GM19468 (cell line): ENCODE measurements at regions not wholly inside any gene's neighbourhood (a gene's known extent, or its start where the extent isn't known, plus 50 kb on each side); places are given as distances from the start of the nearest gene placed in this dataset.

Source experiments
- ATAC-seq: cut with Tn5 transposase; IDR thresholded peaks from one replicate; pipeline ENCODE4 v1.9.1; 2021; ENCODE audit warnings: mild to moderate bottlenecking, moderate library complexity, moderate number of reproducible peaks; ENCODE audit not compliant: unreplicated experiment; ENCODE audit errors: extremely low read depth

GRCh38 chr6:134453792-134454510, 136.0 kb upstream of the SGK1 start:
- ATAC-seq = no peak

- no peak for ATAC-seq
These were observed 135.0 kb upstream of the SGK1 start for GRCh38 chr6:134452906-134453305.

DNA sequence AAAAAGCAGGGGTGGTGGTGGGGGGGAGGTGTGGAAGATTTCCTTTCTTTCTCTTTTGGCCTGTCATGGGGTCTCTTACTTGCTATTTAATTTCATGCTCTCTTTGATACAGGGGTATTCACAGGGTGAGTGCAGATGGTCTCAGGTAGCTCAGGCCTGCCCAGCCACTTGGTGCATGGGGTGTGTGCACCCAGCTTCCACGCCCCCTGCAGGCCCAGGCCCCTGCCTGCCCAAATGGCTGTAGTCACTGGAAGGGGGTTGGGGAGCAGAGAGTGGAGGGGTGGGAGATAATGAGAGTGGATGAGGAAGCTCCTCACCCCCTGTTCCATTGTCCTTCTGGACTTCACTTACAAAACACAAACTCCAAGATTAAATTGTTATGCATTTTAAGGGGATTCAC, 133.6 kb upstream of the SGK1 start:
- ATAC-seq = no peak

DNA sequence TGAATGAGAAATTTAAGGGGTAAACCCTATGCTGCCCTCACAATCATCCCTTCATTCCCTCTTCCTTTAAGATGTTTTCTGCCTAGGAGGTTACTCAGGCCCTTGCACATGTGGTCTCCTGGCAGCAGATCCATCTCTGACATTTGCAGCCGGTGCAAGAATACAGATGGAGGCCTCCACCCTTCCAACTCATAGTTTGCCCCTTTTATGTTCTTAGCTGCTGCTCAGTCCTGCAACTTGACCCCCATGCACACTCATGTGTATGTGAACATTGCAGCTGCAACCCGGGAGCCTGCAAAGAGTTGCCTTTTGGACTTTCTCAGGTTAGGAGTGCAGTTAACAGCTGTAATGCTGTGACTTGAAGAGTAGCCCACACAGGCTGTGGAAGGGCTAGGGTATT, 131.9 kb upstream of the SGK1 start:
- ATAC-seq = no peak

GRCh38 chr6:134449004-134449403, 131.1 kb upstream of the SGK1 start:
- no peak for ATAC-seq

- ATAC-seq = no peak
These were observed 130.0 kb upstream of the SGK1 start for GRCh38 chr6:134447883-134448387.

DNA sequence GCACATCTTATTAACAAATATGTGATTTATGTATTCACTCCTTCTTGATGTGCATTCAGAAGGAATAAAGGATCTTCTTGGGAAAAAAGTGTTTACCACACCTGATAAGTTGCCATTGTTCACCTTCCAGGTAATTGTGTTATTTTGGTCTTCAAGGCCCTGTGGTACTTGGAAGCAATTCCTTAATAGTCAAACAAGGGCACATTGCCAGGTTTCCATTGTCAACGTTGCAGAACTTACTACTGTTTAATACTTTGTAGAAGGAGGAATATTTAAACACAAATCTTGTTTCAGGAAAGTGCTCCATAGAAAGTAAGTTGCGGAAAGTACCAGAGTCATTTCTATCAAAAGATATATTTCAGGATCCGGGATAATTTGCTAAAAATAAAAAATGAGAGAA, 129.5 kb upstream of the SGK1 start:
- ATAC-seq = no peak

DNA sequence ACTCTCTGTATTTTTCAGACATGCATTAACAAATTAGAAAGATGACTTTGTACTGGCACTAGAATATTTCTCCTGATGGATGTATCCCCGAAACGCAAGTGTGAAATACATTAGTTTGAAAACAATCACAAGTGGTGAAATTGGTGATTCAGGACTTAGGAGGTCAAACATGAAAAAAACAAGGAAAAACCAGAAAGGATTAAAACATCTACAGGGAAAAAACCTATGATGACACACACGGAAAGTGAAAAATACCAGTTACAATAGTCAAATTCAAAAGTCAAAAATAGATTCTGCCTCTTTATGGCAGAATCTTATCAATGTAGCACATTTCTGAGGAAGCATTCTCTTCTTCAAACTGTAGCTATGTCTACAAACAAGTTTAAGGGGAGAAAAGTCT, 129.0 kb upstream of the SGK1 start:
- no peak for ATAC-seq

GRCh38 chr6:134446218-134446848, 128.4 kb upstream of the SGK1 start:
- no peak for ATAC-seq

DNA sequence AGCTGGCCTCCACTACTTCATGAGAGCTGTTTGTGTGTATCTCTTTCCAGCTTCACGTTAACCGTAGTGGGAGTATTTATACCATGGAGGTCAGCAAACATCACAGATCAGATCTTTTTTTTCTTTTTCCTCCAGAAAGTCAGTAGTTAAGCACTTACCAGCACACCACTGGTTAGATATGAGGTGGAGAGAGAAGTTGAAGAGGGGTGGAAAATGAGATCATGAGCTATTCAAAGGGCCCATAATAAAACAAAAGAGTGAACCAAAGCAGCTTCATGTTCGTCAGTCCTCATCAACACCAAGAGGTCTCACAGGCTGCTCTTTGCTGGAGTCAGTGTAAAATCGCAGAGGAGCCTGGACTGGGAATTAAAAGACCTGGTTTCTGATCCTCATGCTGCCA, 125.1 kb upstream of the SGK1 start:
- ATAC-seq = no peak

DNA sequence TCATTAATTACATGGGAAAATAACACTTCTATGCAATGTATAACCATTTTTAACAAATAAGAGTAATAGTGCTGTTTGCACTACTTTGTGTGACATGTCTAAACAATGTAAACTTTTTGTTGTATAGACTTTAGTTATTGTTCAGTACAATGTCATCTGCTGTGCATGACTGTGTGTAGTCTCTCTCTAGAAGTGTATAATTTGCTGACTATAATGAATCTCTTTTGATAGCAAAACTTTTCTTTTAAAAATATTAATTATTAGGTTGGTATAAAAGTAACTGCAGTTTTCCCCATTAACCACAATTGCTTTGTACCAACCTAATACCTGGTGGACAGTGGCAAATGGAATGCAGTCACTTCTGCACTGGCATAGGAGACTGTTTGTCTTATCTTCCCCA, 124.2 kb upstream of the SGK1 start:
- no peak for ATAC-seq

GRCh38 chr6:134438837-134439236, 120.9 kb upstream of the SGK1 start:
- ATAC-seq = no peak

DNA sequence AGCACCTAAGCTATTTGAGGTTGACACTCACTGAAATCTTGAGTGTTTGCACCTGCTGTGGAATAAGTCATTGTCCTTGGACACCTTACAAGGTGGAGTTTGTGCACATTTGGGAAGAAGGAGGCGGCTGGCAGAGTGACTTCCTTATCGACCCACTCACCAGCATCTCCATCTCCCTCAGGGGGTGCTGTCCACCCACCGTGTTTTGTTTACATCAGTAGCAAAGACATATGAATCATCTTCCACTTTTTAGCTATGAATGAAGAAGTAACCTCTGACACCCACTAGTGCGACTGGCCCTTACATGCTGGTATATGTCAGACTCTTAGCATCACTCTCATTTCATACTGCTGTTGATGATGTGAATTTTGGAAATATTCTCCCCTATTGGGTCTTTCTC, 119.5 kb upstream of the SGK1 start:
- no peak for ATAC-seq

DNA sequence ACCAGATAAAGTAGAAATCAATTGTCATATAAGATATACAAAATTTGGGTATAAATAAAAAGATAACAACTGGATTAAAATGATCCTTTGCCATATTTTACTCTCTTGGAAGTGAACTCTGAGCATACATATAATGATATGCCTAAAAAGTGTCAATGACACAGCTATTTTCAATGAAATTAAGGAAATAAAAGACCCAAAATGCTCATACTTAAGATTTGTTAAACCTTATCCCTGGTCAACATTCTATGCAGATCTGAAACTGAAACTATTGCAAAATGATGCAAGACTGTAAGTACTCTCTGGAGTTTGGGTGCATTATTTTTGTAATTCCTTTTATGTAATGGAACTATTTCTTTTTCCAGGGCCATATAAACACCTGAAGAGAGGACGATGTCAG, 119.0 kb upstream of the SGK1 start:
- no peak for ATAC-seq

DNA sequence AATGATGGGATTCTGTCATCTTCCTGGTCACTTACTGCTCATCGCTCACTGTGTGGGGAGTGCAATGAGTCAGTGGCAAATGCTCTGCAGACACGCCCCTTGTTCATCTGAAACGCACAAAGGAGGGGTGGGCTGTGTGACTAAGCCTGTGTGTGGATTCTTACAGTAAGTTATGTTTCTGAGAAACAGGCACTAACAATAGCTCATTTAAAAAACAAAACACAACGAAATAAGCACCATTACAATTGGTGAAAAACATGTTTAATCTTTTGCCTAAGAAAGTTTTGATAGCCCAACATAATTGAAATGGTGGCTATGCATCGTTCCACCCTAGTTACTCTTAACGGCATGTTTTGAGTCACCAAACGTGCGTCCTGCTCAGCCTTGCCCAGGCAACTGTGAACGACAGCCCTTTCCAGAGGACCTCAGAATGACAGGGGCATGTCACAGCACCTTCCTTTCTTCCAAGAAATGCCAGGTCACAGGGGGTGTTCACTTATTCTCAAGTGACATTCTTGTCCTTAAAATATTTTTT, 118.4 kb upstream of the SGK1 start:
- peak; percentile 84 for ATAC-seq

- ATAC-seq = no peak
These were observed 117.9 kb upstream of the SGK1 start for GRCh38 chr6:134435814-134436280.

DNA sequence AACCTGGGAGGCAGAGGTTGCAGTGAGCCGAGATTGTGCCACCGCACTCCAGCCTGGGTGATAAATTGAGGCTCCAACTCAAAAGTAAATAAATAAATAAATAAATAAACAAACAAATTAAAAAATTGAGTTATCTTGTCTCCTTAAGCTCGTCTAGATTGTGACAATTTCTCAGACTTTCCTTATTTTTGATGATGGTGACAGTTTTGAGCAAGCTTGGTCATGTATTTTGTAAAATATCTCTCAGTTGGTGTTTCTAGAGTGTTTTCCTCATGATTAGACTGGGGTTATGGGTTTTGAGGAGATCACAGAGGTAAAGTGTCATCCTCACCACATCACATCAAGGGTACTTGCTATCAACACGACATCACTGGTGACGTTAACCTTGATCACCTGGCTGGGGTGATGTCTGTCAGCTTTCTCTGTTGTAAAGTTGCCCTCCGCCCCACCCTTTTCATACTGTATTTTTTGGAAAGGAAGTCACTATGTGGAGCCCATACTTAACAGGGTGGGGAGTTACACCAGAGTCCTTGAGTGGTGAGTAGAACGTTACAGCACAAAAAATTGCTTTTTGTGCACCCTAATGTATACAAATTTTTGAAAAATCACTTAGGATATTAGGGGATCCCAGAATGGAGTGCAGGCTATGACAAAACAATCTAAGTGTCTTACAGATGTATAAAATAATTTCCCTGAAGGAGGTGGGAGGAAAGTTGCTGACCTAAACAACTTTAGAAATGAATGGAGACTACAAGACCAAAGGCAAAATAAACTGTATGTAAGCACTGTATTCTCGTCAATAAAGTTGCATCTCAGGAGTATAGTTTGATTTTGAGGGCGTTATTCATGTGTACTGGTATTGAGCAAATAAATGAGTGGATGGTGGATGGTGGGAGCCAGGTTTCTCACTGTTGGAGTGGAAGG, 116.4 kb upstream of the SGK1 start:
- ATAC-seq = no peak

GRCh38 chr6:134432036-134432435, 114.1 kb upstream of the SGK1 start:
- no peak for ATAC-seq

DNA sequence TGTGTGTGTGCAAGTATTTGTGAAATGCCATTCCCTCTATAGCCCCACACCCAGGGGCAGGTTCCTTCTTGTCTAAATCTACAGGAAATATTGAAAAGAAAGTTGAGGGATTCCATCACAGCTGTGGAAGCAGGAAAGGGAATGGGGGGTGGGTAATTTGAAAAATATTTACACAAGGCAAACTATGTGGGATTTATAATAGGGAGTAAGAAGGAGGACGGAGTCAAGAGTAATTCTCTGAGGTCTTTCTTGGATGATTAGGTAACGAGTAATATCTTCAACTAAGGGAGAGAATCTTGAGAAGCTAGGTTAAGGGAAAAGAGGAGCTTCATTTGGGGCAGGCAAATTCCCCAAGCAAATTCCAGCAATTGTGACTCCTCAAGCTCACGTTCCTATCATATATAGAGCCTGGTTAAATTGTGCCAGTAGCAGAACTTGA, 113.5 kb upstream of the SGK1 start:
- no peak for ATAC-seq

DNA sequence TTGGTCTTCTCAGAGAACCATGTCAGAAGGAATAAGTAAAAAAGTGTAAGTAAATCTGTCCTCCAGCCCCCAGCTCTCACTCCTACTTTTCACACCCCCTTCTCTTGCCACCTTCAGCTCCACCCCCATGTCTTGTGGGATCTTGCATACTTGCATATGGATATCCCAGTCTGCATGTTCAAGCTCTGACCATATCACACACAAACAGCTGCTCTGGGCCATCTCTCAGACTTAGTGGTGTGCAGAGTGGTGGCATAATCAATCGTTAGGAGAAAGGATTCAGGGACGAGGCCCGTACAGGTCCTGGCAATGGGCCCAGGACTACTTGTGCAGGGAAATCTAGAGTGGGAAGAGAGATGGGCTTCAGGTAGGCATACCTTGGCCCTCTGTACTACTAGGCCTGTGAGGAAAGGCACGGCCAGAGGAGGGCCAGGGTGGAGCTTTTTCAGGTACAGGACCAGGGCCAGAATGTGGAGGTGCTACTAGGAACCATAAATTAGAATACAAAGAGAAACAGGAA, 112.0 kb upstream of the SGK1 start:
- no peak for ATAC-seq
